HepG2 (cell line): ENCODE measurements at regions not wholly inside any gene's neighbourhood (a gene's known extent, or its start where the extent isn't known, plus 50 kb on each side); places are given as distances from the start of the nearest gene placed in this dataset.

ENCODE experiments used
- BCL6 ChIP-seq: IDR thresholded peaks from 2 replicates; pipeline ENCODE4 v1.6.1; 2016; ENCODE audit warnings: missing genetic modification reagents, missing compliant biosample characterization
- CAMTA2 ChIP-seq: sonication (generic); formaldehyde crosslinking; IDR thresholded peaks from 2 replicates; pipeline ENCODE4 v1.4.0; 2020; ENCODE audit warnings: mild to moderate bottlenecking, missing genetic modification reagents, borderline replicate concordance
- FOXO1 ChIP-seq: sonication (generic); formaldehyde crosslinking; IDR thresholded peaks from 2 replicates; pipeline ENCODE4 v1.4.0; 2020; ENCODE audit warnings: missing genetic modification reagents
- HDAC1 ChIP-seq: sonication (generic); formaldehyde crosslinking; IDR thresholded peaks from 2 replicates; pipeline ENCODE4 v1.5.1; 2020; ENCODE audit warnings: mild to moderate bottlenecking, missing genetic modification reagents
- HDAC2 ChIP-seq: sonication (generic); formaldehyde crosslinking; IDR thresholded peaks from 2 replicates; pipeline ENCODE4 v1.4.0; 2020; ENCODE audit warnings: missing genetic modification reagents
- KDM6A ChIP-seq: IDR thresholded peaks from 2 replicates; pipeline ENCODE4 v1.6.1; 2016; ENCODE audit warnings: low read depth
- NCOA2 ChIP-seq: sonication (generic); formaldehyde crosslinking; IDR thresholded peaks from 2 replicates; pipeline ENCODE4 v1.8.0; 2022; ENCODE audit warnings: inconsistent platforms
- SALL1 ChIP-seq: sonication (generic); formaldehyde crosslinking; IDR thresholded peaks from 2 replicates; pipeline ENCODE4 v1.8.0; 2022; ENCODE audit warnings: mild to moderate bottlenecking, missing genetic modification reagents
- SAP130 ChIP-seq: IDR thresholded peaks from 2 replicates; pipeline ENCODE4 v1.6.1; 2016; ENCODE audit warnings: low read depth
- SUZ12 ChIP-seq: fragments of 150-350 bp; IDR thresholded peaks from 2 replicates; pipeline ENCODE4 v1.6.1; 2014; ENCODE audit warnings: low read depth, low read length
- TBX2 ChIP-seq: sonication (generic); formaldehyde crosslinking; IDR thresholded peaks from 2 replicates; pipeline ENCODE4 v1.5.0; 2020; ENCODE audit warnings: missing genetic modification reagents, mild to moderate bottlenecking, borderline replicate concordance
- YEATS4 ChIP-seq: sonication (generic); formaldehyde crosslinking; IDR thresholded peaks from 2 replicates; pipeline ENCODE4 v1.4.0; 2020; ENCODE audit warnings: missing genetic modification reagents, borderline replicate concordance
- ZKSCAN1 ChIP-seq: fragments of 150-350 bp; IDR thresholded peaks from 2 replicates; pipeline ENCODE4 v1.6.1; 2014; ENCODE audit warnings: low read length
- ZMYM4 ChIP-seq: sonication (generic); formaldehyde crosslinking; IDR thresholded peaks from 2 replicates; pipeline ENCODE4 v1.8.1; 2023; ENCODE audit warnings: mild to moderate bottlenecking, missing genetic modification reagents
- ZNF34 ChIP-seq: sonication (generic); formaldehyde crosslinking; IDR thresholded peaks from 2 replicates; pipeline ENCODE4 v1.4.0; 2020; ENCODE audit warnings: mild to moderate bottlenecking, missing genetic modification reagents, borderline replicate concordance
- ZNF430 ChIP-seq: sonication (generic); formaldehyde crosslinking; IDR thresholded peaks from 2 replicates; pipeline ENCODE4 v1.9.0; 2021; ENCODE audit warnings: mild to moderate bottlenecking, missing genetic modification reagents
- ZNF652 ChIP-seq: IDR thresholded peaks from 2 replicates; pipeline ENCODE4 v1.6.1; 2016; ENCODE audit warnings: low read depth, borderline replicate concordance
- ZNF672 ChIP-seq: sonication (generic); formaldehyde crosslinking; IDR thresholded peaks from 2 replicates; pipeline ENCODE4 v1.8.1; 2022; ENCODE audit warnings: missing genetic modification reagents
- ZNF709 ChIP-seq: sonication (generic); formaldehyde crosslinking; IDR thresholded peaks from 2 replicates; pipeline ENCODE4 v1.5.0; 2020; ENCODE audit warnings: mild to moderate bottlenecking, missing genetic modification reagents
- TF ChIP-seq, protein P1 (sequence below): sonication (generic); formaldehyde crosslinking; IDR thresholded peaks from 2 replicates; pipeline ENCODE4 v1.4.0; 2020; ENCODE audit warnings: missing genetic modification reagents
- TF ChIP-seq, protein P2 (sequence below): IDR thresholded peaks from 2 replicates; pipeline ENCODE4 v1.6.1; 2016; ENCODE audit warnings: low read depth
- TF ChIP-seq, protein P3 (sequence below): sonication (generic); formaldehyde crosslinking; conservative IDR thresholded peaks from 2 replicates; pipeline ENCODE4 v1.8.0; 2022; ENCODE audit warnings: low read depth, missing genetic modification reagents
- TF ChIP-seq, protein P4 (sequence below): sonication (generic); formaldehyde crosslinking; IDR thresholded peaks from 2 replicates; pipeline ENCODE4 v1.4.0; 2020; ENCODE audit warnings: mild to moderate bottlenecking, missing genetic modification reagents

DNA sequence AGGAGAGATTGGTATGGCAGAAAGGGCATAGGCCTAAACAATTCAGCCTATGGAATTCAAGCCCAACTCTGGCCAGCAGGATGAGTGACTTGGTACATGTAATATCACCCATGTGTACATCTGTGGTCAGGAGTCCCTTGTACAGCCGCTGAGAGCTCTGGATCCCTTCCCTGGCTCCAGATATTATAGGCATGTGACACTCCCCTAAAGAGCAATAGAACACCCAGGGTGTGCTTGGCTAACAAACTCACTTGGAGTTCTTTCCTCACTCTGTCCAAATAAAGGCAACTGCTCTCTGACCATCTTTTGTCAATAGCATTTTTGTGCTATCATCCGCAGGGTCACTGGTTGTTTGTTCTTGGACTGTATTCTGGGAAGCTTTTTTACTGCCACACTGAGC is 197.4 kb upstream of the NCKAP5 start (continued):
- TF ChIP-seq HDAC1 (CRISPR knock-in tag) (peak; percentile 58; the same call in 1 of the 2 replicates), ZNF430 (CRISPR knock-in tag) (0 out of 2 replicates have a peak, but pooled peaks have one; percentile 27), HDAC2 (CRISPR knock-in tag) (peak; percentile 79), ZNF34 (CRISPR knock-in tag) (no peak), ZMYM4 (CRISPR knock-in tag) (peak; percentile 52), KDM6A (CRISPR knock-in tag) (peak; percentile 25; the same call in 1 of the 2 replicates), ZNF672 (CRISPR knock-in tag) (no peak), CAMTA2 (CRISPR knock-in tag) (no peak), ZNF652 (CRISPR knock-in tag) (no peak), ZNF709 (CRISPR knock-in tag) (no peak), ZKSCAN1 (no peak), NCOA2 (CRISPR knock-in tag) (0 out of 2 replicates have a peak, but pooled peaks have one; percentile 51), SALL1 (CRISPR knock-in tag) (peak; percentile 65; the same call in 1 of the 2 replicates), YEATS4 (CRISPR knock-in tag) (no peak), TBX2 (CRISPR knock-in tag) (peak; percentile 73), SUZ12 (no peak), FOXO1 (CRISPR knock-in tag) (0 out of 2 replicates have a peak, but pooled peaks have one; percentile 33), SAP130 (CRISPR knock-in tag) (peak; percentile 20; the same call in 1 of the 2 replicates), BCL6 (CRISPR knock-in tag) (peak; percentile 55)
- TF ChIP-seq, protein P1, sequence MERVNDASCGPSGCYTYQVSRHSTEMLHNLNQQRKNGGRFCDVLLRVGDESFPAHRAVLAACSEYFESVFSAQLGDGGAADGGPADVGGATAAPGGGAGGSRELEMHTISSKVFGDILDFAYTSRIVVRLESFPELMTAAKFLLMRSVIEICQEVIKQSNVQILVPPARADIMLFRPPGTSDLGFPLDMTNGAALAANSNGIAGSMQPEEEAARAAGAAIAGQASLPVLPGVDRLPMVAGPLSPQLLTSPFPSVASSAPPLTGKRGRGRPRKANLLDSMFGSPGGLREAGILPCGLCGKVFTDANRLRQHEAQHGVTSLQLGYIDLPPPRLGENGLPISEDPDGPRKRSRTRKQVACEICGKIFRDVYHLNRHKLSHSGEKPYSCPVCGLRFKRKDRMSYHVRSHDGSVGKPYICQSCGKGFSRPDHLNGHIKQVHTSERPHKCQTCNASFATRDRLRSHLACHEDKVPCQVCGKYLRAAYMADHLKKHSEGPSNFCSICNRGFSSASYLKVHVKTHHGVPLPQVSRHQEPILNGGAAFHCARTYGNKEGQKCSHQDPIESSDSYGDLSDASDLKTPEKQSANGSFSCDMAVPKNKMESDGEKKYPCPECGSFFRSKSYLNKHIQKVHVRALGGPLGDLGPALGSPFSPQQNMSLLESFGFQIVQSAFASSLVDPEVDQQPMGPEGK (CRISPR knock-in tag) = 0 out of 2 replicates have a peak, but pooled peaks have one; percentile 66
- TF ChIP-seq, protein P2, sequence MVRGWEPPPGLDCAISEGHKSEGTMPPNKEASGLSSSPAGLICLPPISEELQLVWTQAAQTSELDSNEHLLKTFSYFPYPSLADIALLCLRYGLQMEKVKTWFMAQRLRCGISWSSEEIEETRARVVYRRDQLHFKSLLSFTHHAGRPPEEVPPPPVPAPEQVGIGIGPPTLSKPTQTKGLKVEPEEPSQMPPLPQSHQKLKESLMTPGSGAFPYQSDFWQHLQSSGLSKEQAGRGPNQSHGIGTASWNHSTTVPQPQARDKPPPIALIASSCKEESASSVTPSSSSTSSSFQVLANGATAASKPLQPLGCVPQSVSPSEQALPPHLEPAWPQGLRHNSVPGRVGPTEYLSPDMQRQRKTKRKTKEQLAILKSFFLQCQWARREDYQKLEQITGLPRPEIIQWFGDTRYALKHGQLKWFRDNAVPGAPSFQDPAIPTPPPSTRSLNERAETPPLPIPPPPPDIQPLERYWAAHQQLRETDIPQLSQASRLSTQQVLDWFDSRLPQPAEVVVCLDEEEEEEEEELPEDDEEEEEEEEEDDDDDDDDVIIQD (CRISPR knock-in tag) = peak; percentile 51; the same call in 1 of the 2 replicates
- TF ChIP-seq, protein P3, sequence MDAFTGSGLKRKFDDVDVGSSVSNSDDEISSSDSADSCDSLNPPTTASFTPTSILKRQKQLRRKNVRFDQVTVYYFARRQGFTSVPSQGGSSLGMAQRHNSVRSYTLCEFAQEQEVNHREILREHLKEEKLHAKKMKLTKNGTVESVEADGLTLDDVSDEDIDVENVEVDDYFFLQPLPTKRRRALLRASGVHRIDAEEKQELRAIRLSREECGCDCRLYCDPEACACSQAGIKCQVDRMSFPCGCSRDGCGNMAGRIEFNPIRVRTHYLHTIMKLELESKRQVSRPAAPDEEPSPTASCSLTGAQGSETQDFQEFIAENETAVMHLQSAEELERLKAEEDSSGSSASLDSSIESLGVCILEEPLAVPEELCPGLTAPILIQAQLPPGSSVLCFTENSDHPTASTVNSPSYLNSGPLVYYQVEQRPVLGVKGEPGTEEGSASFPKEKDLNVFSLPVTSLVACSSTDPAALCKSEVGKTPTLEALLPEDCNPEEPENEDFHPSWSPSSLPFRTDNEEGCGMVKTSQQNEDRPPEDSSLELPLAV (CRISPR knock-in tag) = no peak
- TF ChIP-seq, protein P4, sequence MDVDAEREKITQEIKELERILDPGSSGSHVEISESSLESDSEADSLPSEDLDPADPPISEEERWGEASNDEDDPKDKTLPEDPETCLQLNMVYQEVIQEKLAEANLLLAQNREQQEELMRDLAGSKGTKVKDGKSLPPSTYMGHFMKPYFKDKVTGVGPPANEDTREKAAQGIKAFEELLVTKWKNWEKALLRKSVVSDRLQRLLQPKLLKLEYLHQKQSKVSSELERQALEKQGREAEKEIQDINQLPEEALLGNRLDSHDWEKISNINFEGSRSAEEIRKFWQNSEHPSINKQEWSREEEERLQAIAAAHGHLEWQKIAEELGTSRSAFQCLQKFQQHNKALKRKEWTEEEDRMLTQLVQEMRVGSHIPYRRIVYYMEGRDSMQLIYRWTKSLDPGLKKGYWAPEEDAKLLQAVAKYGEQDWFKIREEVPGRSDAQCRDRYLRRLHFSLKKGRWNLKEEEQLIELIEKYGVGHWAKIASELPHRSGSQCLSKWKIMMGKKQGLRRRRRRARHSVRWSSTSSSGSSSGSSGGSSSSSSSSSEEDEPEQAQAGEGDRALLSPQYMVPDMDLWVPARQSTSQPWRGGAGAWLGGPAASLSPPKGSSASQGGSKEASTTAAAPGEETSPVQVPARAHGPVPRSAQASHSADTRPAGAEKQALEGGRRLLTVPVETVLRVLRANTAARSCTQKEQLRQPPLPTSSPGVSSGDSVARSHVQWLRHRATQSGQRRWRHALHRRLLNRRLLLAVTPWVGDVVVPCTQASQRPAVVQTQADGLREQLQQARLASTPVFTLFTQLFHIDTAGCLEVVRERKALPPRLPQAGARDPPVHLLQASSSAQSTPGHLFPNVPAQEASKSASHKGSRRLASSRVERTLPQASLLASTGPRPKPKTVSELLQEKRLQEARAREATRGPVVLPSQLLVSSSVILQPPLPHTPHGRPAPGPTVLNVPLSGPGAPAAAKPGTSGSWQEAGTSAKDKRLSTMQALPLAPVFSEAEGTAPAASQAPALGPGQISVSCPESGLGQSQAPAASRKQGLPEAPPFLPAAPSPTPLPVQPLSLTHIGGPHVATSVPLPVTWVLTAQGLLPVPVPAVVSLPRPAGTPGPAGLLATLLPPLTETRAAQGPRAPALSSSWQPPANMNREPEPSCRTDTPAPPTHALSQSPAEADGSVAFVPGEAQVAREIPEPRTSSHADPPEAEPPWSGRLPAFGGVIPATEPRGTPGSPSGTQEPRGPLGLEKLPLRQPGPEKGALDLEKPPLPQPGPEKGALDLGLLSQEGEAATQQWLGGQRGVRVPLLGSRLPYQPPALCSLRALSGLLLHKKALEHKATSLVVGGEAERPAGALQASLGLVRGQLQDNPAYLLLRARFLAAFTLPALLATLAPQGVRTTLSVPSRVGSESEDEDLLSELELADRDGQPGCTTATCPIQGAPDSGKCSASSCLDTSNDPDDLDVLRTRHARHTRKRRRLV (CRISPR knock-in tag) = no peak
